Esophagus (tissue), 2 donors: ENCODE measurements at regions not wholly inside any gene's neighbourhood (a gene's known extent, or its start where the extent isn't known, plus 50 kb on each side); places are given as distances from the start of the nearest gene placed in this dataset.
A peak's percentile ranks its signal among the peaks of the same experiment; 100 is the strongest.

ENCODE experiments used
- H3K27ac ChIP-seq, 2 donors: one replicate each; pipeline ENCODE4 v1.5.1; 2013; ENCODE audit warnings: low read depth in 2 of 2, mild to moderate bottlenecking in 2 of 2, inconsistent platforms in 1 of 2, low read length in 1 of 2, moderate library complexity in 1 of 2
- H3K27me3 ChIP-seq, 2 donors: one replicate each; pipeline ENCODE4 v1.6.1; 2013; ENCODE audit warnings: low read length in 2 of 2, control low read depth in 1 of 2, mild to moderate bottlenecking in 1 of 2; ENCODE audit not compliant: insufficient read depth in 2 of 2, control insufficient read depth in 1 of 2
- H3K36me3 ChIP-seq, 2 donors: one replicate each; pipeline ENCODE4 v1.6.1; 2013; ENCODE audit warnings: low read length in 1 of 2; ENCODE audit not compliant: control insufficient read depth in 2 of 2, insufficient read depth in 2 of 2
- H3K4me1 ChIP-seq, 2 donors: one replicate each; pipeline ENCODE4 v1.6.1; 2013; ENCODE audit warnings: low read length in 1 of 2; ENCODE audit not compliant: control insufficient read depth in 2 of 2, insufficient read depth in 2 of 2
- H3K4me3 ChIP-seq, 2 donors: one replicate each; pipeline ENCODE4 v1.5.1; 2013; ENCODE audit warnings: low read length in 2 of 2, mild to moderate bottlenecking in 2 of 2, low read depth in 1 of 2, moderate library complexity in 1 of 2
- H3K9me3 ChIP-seq, 2 donors: one replicate each; pipeline ENCODE4 v1.6.1; 2013; ENCODE audit warnings: mild to moderate bottlenecking in 2 of 2, low read depth in 1 of 2, low read length in 1 of 2, moderate library complexity in 1 of 2; ENCODE audit not compliant: control insufficient read depth in 2 of 2, insufficient read depth in 1 of 2
- WGBS, 2 donors: extraction: QIAGEN DNeasy Blood & Tissue Kit; methylation state at CpG; one replicate each; pipeline ENCODE4 v1.1.7; 2013; 5-methylcytosine and 5-hydroxymethylcytosine counted together
- donor health status: healthy with polysubstance abuse.
- donor health status: Bipolar disorder and iron deficiency.

DNA sequence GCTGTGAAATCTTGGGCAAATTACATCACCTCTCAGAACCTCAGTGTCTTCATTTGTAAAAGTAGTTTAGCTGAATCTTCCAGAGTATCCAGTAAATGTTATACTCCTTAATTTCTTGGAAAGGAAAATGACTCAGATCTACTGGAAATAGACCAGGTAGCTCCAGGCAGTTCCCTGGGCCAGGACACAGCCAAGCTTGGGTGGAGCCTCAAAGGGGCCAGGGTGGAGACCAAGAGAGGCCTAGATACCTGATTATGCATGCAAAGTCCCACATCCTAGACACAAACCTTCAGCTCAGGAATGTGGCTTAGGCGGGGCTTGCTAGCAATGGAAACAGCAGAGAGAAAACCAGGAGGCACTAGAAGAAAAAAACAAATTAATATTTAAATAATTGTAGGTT lies 272.8 kb downstream of the MAFB start:
- Histone ChIP-seq H3K4me3 (no peak overlapping the region), H3K9me3 (peaks cover 0 to 2% of the 10 kb centered on the region in 2 donors), H3K4me1 (peaks cover 2% of the 10 kb centered on the region in 2 donors), H3K27me3 (no peaks in the 10 kb centered on the region), H3K27ac (peak overlapping the region; percentile 36 to 57), H3K36me3 (no peaks in the 10 kb centered on the region)
- 50 to 70% methylated on average over 1 of the region's 1 CpG for WGBS, 2 donors

DNA sequence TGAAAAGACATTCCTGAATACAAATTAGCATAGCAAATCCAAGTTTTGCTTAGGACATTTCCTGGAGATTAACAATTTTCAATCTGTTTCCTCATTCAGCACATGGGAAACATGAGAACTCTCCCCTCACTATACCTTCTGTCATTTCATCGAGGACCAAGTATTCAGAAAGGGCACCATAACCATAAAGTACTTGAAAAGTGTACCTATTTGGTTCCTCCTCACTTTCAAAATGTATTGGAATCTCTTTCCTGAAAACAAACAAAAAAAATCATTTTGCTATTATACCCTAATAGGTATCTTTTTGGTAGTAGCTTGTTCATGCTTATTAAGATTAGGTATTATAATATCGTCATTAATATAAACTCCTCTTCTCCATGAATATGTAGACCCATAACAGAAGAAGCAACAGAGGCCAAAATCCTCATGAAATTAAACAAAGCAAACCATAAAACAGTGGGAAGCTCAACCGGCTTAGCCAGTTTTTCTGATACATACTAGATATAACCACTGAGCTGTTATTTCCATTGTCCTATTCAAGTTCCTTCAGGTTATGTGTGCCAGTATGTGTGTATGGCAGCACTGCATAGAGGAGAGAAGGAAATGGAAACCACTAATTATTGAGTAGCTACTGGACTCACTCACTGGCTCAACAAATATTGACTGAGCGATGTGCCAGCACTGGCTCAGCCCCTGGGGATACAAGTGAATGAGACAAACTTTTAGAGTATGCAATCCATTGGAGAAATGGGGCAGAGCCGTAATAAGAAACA lies 274.0 kb downstream of the MAFB start:
- Histone ChIP-seq H3K27me3 (no peaks in the 10 kb centered on the region), H3K4me1 (peaks cover 2% of the 10 kb centered on the region in 2 donors), H3K27ac (peak overlapping the region in 1 of 2 donors; percentile 62), H3K36me3 (no peaks in the 10 kb centered on the region), H3K4me3 (no peak overlapping the region), H3K9me3 (peaks cover 0 to 2% of the 10 kb centered on the region in 2 donors)
- WGBS, 2 donors = 50 to 52% methylated on average over 5 of the region's 5 CpGs

DNA sequence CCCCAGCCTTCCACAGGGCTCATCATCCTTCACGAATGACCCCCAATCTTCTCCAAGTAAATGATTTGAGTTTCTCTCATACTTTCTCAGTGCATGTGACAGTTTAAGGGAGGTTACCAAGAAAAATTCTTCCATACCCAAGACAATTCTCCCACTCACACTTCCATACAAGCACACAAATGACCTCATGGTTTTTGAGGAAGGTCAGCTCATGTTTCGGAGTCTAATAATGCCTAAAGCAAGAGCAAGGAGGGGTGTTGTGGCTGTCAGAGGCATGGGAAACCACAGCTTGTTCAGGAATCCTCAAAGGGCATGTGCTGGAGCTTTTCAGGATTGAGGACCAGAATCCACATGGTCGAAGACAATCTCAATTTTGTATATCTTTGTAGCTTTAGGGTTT lies 279.0 kb downstream of the MAFB start:
- H3K36me3 ChIP-seq = no peaks in the 10 kb centered on the region
- no peak overlapping the region for H3K4me3 ChIP-seq
- no peak overlapping the region for H3K27ac ChIP-seq
- H3K27me3 ChIP-seq = no peaks in the 10 kb centered on the region
- H3K9me3 ChIP-seq = no peaks in the 10 kb centered on the region
- peaks cover 2% of the 10 kb centered on the region in 2 donors for H3K4me1 ChIP-seq
- WGBS, 2 donors = 79 to 81% methylated on average over 3 of the region's 3 CpGs

- Histone ChIP-seq H3K9me3 (no peaks in the 10 kb centered on the region), H3K4me1 (no peaks in the 10 kb centered on the region), H3K4me3 (no peak overlapping the region), H3K27ac (no peak overlapping the region), H3K27me3 (no peaks in the 10 kb centered on the region), H3K36me3 (no peaks in the 10 kb centered on the region)
Measured at GRCh38 chr20:40397467-40397866, 291.6 kb downstream of the MAFB start.

- 75 to 79% methylated on average over 8 of the region's 8 CpGs for WGBS, 2 donors
- Histone ChIP-seq H3K27ac (no peak overlapping the region), H3K36me3 (no peaks in the 10 kb centered on the region)
Measured at GRCh38 chr20:40393197-40394079, 295.6 kb downstream of the MAFB start.

GRCh38 chr20:40390654-40391053 lies 298.4 kb downstream of the MAFB start:
- WGBS, 2 donors = 56 to 62% methylated on average over 2 of the region's 2 CpGs

More at GRCh38 chr20:40393197-40394079, 295.6 kb downstream of the MAFB start:
- no peaks in the 10 kb centered on the region for H3K9me3 ChIP-seq
- H3K4me3 ChIP-seq = no peak overlapping the region
- H3K27me3 ChIP-seq = no peaks in the 10 kb centered on the region
- H3K4me1 ChIP-seq = peaks cover 0 to 3% of the 10 kb centered on the region in 2 donors

DNA sequence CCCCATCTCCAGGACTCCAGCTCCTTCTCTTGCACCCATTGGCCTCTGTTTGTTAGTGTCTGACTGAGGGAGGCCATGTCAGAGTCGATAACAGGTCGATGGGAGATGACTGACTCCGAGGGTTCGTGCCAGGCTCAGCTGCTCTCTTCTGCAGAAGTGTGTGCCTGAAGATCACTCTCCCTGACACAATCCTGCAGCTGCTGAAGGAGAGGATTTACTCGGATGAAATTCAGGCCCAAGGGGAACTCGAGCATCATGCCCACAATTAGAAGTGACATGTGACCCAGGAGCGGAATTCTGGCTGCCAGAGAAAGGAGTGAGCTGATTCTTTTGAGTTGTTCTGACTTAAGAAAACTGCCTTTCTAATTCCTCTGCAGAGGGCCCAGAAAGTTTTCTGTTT lies 318.2 kb downstream of the MAFB start:
- H3K36me3 ChIP-seq = no peaks in the 10 kb centered on the region
- H3K9me3 ChIP-seq = no peaks in the 10 kb centered on the region
- H3K4me3 ChIP-seq = no peak overlapping the region
- 66 to 73% methylated on average over 7 of the region's 7 CpGs for WGBS, 2 donors
- H3K27ac ChIP-seq = no peak overlapping the region
- H3K4me1 ChIP-seq = no peaks in the 10 kb centered on the region
- H3K27me3 ChIP-seq = no peaks in the 10 kb centered on the region

More at GRCh38 chr20:40390654-40391053, 298.4 kb downstream of the MAFB start:
- Histone ChIP-seq H3K4me1 (peaks cover 0 to 3% of the 10 kb centered on the region in 2 donors), H3K27me3 (peaks cover 0 to 1% of the 10 kb centered on the region in 2 donors), H3K9me3 (peaks cover 0 to 2% of the 10 kb centered on the region in 2 donors), H3K36me3 (no peaks in the 10 kb centered on the region), H3K4me3 (no peak overlapping the region), H3K27ac (no peak overlapping the region)

GRCh38 chr20:40368876-40369275 lies 320.2 kb downstream of the MAFB start:
- Histone ChIP-seq H3K27me3 (no peaks in the 10 kb centered on the region), H3K36me3 (no peaks in the 10 kb centered on the region), H3K4me1 (no peaks in the 10 kb centered on the region), H3K4me3 (no peak overlapping the region), H3K27ac (no peak overlapping the region), H3K9me3 (no peaks in the 10 kb centered on the region)

DNA sequence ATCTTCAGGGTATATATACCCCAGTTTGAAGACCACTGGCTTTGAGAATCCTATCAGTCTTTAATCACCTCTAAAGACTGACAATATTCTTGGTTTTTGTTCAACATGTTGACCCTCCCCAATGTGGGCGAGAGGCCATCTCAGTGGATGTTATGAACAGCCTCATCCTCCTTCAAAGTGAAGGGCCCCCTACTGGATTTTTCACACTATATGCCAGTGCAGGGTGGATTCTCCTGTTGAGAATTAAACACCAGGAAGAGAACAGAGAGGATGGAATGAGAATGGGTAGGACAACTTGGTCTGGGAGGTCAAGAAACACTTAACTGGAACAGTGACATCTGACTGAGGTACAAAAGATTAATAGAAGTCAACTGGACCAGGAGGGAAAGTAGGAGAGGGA lies 327.1 kb downstream of the MAFB start:
- no peak overlapping the region for H3K27ac ChIP-seq
- H3K4me1 ChIP-seq = no peaks in the 10 kb centered on the region
- 80 to 87% methylated on average over 1 of the region's 1 CpG for WGBS, 2 donors
- no peaks in the 10 kb centered on the region for H3K27me3 ChIP-seq
- no peak overlapping the region for H3K4me3 ChIP-seq
- H3K36me3 ChIP-seq = no peaks in the 10 kb centered on the region
- H3K9me3 ChIP-seq = no peaks in the 10 kb centered on the region
